ENCODE measurements at regions not wholly inside any gene's neighbourhood (a gene's known extent, or its start where the extent isn't known, plus 50 kb on each side); places are given as distances from the start of the nearest gene placed in this dataset.

GRCh38 chr7:46218461-46219200, 297.6 kb upstream of the IGFBP3 start:
- DNase-seq (ENCODE audit: extremely low spot score, unreplicated experiment), result no peak
- no peaks in the 10 kb centered on the region for H3K36me3 Mint-ChIP-seq
- H3K4me1 Mint-ChIP-seq (ENCODE audit: unreplicated experiment), result peaks cover 7% of the 10 kb centered on the region
- H3K9me3 Mint-ChIP-seq, result peaks cover 17% of the 10 kb centered on the region
- H3K27ac Mint-ChIP-seq, result peak overlapping the region; percentile 95
- no peak for TF ChIP-seq CTCF (conservative IDR thresholded peaks at IDR 0.05)
- H3K4me3 Mint-ChIP-seq, result no peak overlapping the region
- no peaks in the 10 kb centered on the region for H3K27me3 Mint-ChIP-seq

GRCh38 chr7:46215987-46216567, 295.0 kb upstream of the IGFBP3 start:
- H3K4me3 Mint-ChIP-seq, result no peak overlapping the region

GRCh38 chr7:46214526-46214925, 293.5 kb upstream of the IGFBP3 start:
- H3K4me3 Mint-ChIP-seq, result no peak overlapping the region
- H3K36me3 Mint-ChIP-seq, result no peaks in the 10 kb centered on the region
- no peak for TF ChIP-seq CTCF (conservative IDR thresholded peaks at IDR 0.05)
- H3K4me1 Mint-ChIP-seq (ENCODE audit: unreplicated experiment), result peaks cover 17% of the 10 kb centered on the region
- no peaks in the 10 kb centered on the region for H3K27me3 Mint-ChIP-seq
- no peak overlapping the region for H3K27ac Mint-ChIP-seq
- H3K9me3 Mint-ChIP-seq, result no peaks in the 10 kb centered on the region
- no peak for DNase-seq (ENCODE audit: extremely low spot score, unreplicated experiment)

More at GRCh38 chr7:46215987-46216567, 295.0 kb upstream of the IGFBP3 start:
- H3K27me3 Mint-ChIP-seq, result no peaks in the 10 kb centered on the region
- no peaks in the 10 kb centered on the region for H3K36me3 Mint-ChIP-seq
- TF ChIP-seq CTCF (conservative IDR thresholded peaks at IDR 0.05), result no peak
- H3K9me3 Mint-ChIP-seq, result peaks cover 6% of the 10 kb centered on the region
- no peak overlapping the region for H3K27ac Mint-ChIP-seq
- DNase-seq (ENCODE audit: extremely low spot score, unreplicated experiment), result no peak
- peaks cover 9% of the 10 kb centered on the region for H3K4me1 Mint-ChIP-seq (ENCODE audit: unreplicated experiment)

- Mint-ChIP-seq H3K4me3 (no peak overlapping the region), H3K27me3 (no peaks in the 10 kb centered on the region), H3K9me3 (no peaks in the 10 kb centered on the region), H3K36me3 (no peaks in the 10 kb centered on the region), H3K4me1 (ENCODE audit: unreplicated experiment) (peaks cover 15% of the 10 kb centered on the region), H3K27ac (no peak overlapping the region)
- TF ChIP-seq CTCF (conservative IDR thresholded peaks at IDR 0.05), result no peak
- no peak for DNase-seq (ENCODE audit: extremely low spot score, unreplicated experiment)
Measured at GRCh38 chr7:46213154-46213537, 292.1 kb upstream of the IGFBP3 start.

GRCh38 chr7:46212425-46213153, 291.5 kb upstream of the IGFBP3 start:
- Mint-ChIP-seq H3K4me3 (no peak overlapping the region), H3K9me3 (no peaks in the 10 kb centered on the region), H3K36me3 (no peaks in the 10 kb centered on the region), H3K27me3 (no peaks in the 10 kb centered on the region), H3K27ac (no peak overlapping the region), H3K4me1 (ENCODE audit: unreplicated experiment) (peaks cover 15% of the 10 kb centered on the region)
- DNase-seq (ENCODE audit: extremely low spot score, unreplicated experiment), result no peak
- no peak for TF ChIP-seq CTCF (conservative IDR thresholded peaks at IDR 0.05)
